ENCODE measurements at regions not wholly inside any gene's neighbourhood (a gene's known extent, or its start where the extent isn't known, plus 50 kb on each side); places are given as distances from the start of the nearest gene placed in this dataset.

GRCh38 chr9:93808115-93809029, 146.8 kb downstream of the BARX1 start:
- no peak overlapping the region for H3K4me3 Mint-ChIP-seq
- ATAC-seq = no peak
- no peaks in the 10 kb centered on the region for H3K36me3 Mint-ChIP-seq (ENCODE audit: low read depth)
- H3K27me3 Mint-ChIP-seq = peaks cover 11% of the 10 kb centered on the region
- no peak overlapping the region for H3K27ac Mint-ChIP-seq
- H3K4me1 Mint-ChIP-seq = no peaks in the 10 kb centered on the region
- H3K9me3 ChIP-seq (ENCODE audit: control insufficient read depth, low read length, poor library complexity, severe bottlenecking) = no peaks in the 10 kb centered on the region
- DNase-seq = no peak

- no peak for ATAC-seq
- Mint-ChIP-seq H3K27ac (no peak overlapping the region), H3K36me3 (ENCODE audit: low read depth) (no peaks in the 10 kb centered on the region), H3K4me3 (no peak overlapping the region), H3K27me3 (peaks cover 15% of the 10 kb centered on the region), H3K4me1 (no peaks in the 10 kb centered on the region)
- H3K9me3 ChIP-seq (ENCODE audit: control insufficient read depth, low read length, poor library complexity, severe bottlenecking) = no peaks in the 10 kb centered on the region
- no peak for DNase-seq
These were observed 147.7 kb downstream of the BARX1 start for GRCh38 chr9:93807166-93808074.

GRCh38 chr9:93801581-93802284, 153.4 kb downstream of the BARX1 start:
- H3K4me1 Mint-ChIP-seq = no peaks in the 10 kb centered on the region
- H3K27ac Mint-ChIP-seq = no peak overlapping the region
- DNase-seq = no peak
- H3K36me3 Mint-ChIP-seq (ENCODE audit: low read depth) = no peaks in the 10 kb centered on the region
- H3K27me3 Mint-ChIP-seq = peaks cover 29% of the 10 kb centered on the region
- H3K9me3 ChIP-seq (ENCODE audit: control insufficient read depth, low read length, poor library complexity, severe bottlenecking) = no peaks in the 10 kb centered on the region
- H3K4me3 Mint-ChIP-seq = no peak overlapping the region
- ATAC-seq = no peak

- no peaks in the 10 kb centered on the region for H3K9me3 ChIP-seq (ENCODE audit: control insufficient read depth, low read length, poor library complexity, severe bottlenecking)
- Mint-ChIP-seq H3K36me3 (ENCODE audit: low read depth) (no peaks in the 10 kb centered on the region), H3K4me1 (no peaks in the 10 kb centered on the region), H3K27me3 (peaks cover 29% of the 10 kb centered on the region), H3K4me3 (no peak overlapping the region), H3K27ac (no peak overlapping the region)
- ATAC-seq (no peak), DNase-seq (no peak)
These were observed 154.0 kb downstream of the BARX1 start for GRCh38 chr9:93801120-93801519.

- no peak for DNase-seq
- H3K27me3 Mint-ChIP-seq = no peaks in the 10 kb centered on the region
- H3K9me3 ChIP-seq (ENCODE audit: control insufficient read depth, low read length, poor library complexity, severe bottlenecking) = no peaks in the 10 kb centered on the region
- no peak overlapping the region for H3K4me3 Mint-ChIP-seq
- ATAC-seq = no peak
- no peaks in the 10 kb centered on the region for H3K4me1 Mint-ChIP-seq
- no peak overlapping the region for H3K27ac Mint-ChIP-seq
- H3K36me3 Mint-ChIP-seq (ENCODE audit: low read depth) = no peaks in the 10 kb centered on the region
These were observed 162.8 kb downstream of the BARX1 start for GRCh38 chr9:93792358-93792757.

- Mint-ChIP-seq H3K27me3 (peaks cover 8% of the 10 kb centered on the region), H3K27ac (no peak overlapping the region)
These were observed 169.0 kb downstream of the BARX1 start for GRCh38 chr9:93786204-93786603.

GRCh38 chr9:93776873-93777272, 178.3 kb downstream of the BARX1 start:
- H3K4me3 Mint-ChIP-seq = no peak overlapping the region
- H3K27ac Mint-ChIP-seq = no peak overlapping the region
- H3K9me3 ChIP-seq (ENCODE audit: control insufficient read depth, low read length, poor library complexity, severe bottlenecking) = no peaks in the 10 kb centered on the region
- ATAC-seq = no peak
- H3K36me3 Mint-ChIP-seq (ENCODE audit: low read depth) = no peaks in the 10 kb centered on the region
- H3K4me1 Mint-ChIP-seq = no peaks in the 10 kb centered on the region
- peaks cover 19% of the 10 kb centered on the region for H3K27me3 Mint-ChIP-seq
- DNase-seq = no peak

More at GRCh38 chr9:93786204-93786603, 169.0 kb downstream of the BARX1 start:
- ATAC-seq (no peak), DNase-seq (no peak)
- H3K36me3 Mint-ChIP-seq (ENCODE audit: low read depth) = no peaks in the 10 kb centered on the region
- no peaks in the 10 kb centered on the region for H3K4me1 Mint-ChIP-seq
- no peaks in the 10 kb centered on the region for H3K9me3 ChIP-seq (ENCODE audit: control insufficient read depth, low read length, poor library complexity, severe bottlenecking)
- H3K4me3 Mint-ChIP-seq = no peak overlapping the region

- no peak overlapping the region for H3K4me3 Mint-ChIP-seq
- no peaks in the 10 kb centered on the region for H3K36me3 Mint-ChIP-seq (ENCODE audit: low read depth)
- ATAC-seq = no peak
- no peaks in the 10 kb centered on the region for H3K4me1 Mint-ChIP-seq
- no peak overlapping the region for H3K27ac Mint-ChIP-seq
- DNase-seq = no peak
- H3K27me3 Mint-ChIP-seq = peaks cover 19% of the 10 kb centered on the region
- H3K9me3 ChIP-seq (ENCODE audit: control insufficient read depth, low read length, poor library complexity, severe bottlenecking) = no peaks in the 10 kb centered on the region
These were observed 178.9 kb downstream of the BARX1 start for GRCh38 chr9:93776256-93776655.

- no peak overlapping the region for H3K4me3 Mint-ChIP-seq
- no peaks in the 10 kb centered on the region for H3K4me1 Mint-ChIP-seq
- H3K27ac Mint-ChIP-seq = no peak overlapping the region
- DNase-seq (no peak), ATAC-seq (no peak)
- no peaks in the 10 kb centered on the region for H3K36me3 Mint-ChIP-seq (ENCODE audit: low read depth)
- peaks cover 19% of the 10 kb centered on the region for H3K27me3 Mint-ChIP-seq
- H3K9me3 ChIP-seq (ENCODE audit: control insufficient read depth, low read length, poor library complexity, severe bottlenecking) = no peaks in the 10 kb centered on the region
These were observed 180.6 kb downstream of the BARX1 start for GRCh38 chr9:93774331-93775102.

GRCh38 chr9:93771276-93771675, 183.9 kb downstream of the BARX1 start:
- Mint-ChIP-seq H3K4me1 (no peaks in the 10 kb centered on the region), H3K27ac (no peak overlapping the region), H3K36me3 (ENCODE audit: low read depth) (no peaks in the 10 kb centered on the region), H3K4me3 (no peak overlapping the region), H3K27me3 (peaks cover 13% of the 10 kb centered on the region)
- no peak for DNase-seq
- no peak for ATAC-seq
- no peaks in the 10 kb centered on the region for H3K9me3 ChIP-seq (ENCODE audit: control insufficient read depth, low read length, poor library complexity, severe bottlenecking)

GRCh38 chr9:93761822-93762221, 185.4 kb downstream of the PHF2 start:
- peaks cover 24% of the 10 kb centered on the region for H3K27me3 Mint-ChIP-seq
- H3K4me1 Mint-ChIP-seq = no peaks in the 10 kb centered on the region
- ATAC-seq (no peak), DNase-seq (no peak)
- no peaks in the 10 kb centered on the region for H3K9me3 ChIP-seq (ENCODE audit: control insufficient read depth, low read length, poor library complexity, severe bottlenecking)
- H3K36me3 Mint-ChIP-seq (ENCODE audit: low read depth) = no peaks in the 10 kb centered on the region
- no peak overlapping the region for H3K4me3 Mint-ChIP-seq
- H3K27ac Mint-ChIP-seq = no peak overlapping the region

GRCh38 chr9:93750045-93750444, 173.7 kb downstream of the PHF2 start:
- Mint-ChIP-seq H3K27ac (no peak overlapping the region), H3K27me3 (peaks cover 2% of the 10 kb centered on the region), H3K4me3 (no peak overlapping the region), H3K4me1 (no peaks in the 10 kb centered on the region), H3K36me3 (ENCODE audit: low read depth) (no peaks in the 10 kb centered on the region)
- H3K9me3 ChIP-seq (ENCODE audit: control insufficient read depth, low read length, poor library complexity, severe bottlenecking) = peaks cover 3% of the 10 kb centered on the region
- ATAC-seq (no peak), DNase-seq (no peak)

All from T-helper 17 cell (primary cell).